ENCODE measurements at regions not wholly inside any gene's neighbourhood (a gene's known extent, or its start where the extent isn't known, plus 50 kb on each side); places are given as distances from the start of the nearest gene placed in this dataset.

DNA sequence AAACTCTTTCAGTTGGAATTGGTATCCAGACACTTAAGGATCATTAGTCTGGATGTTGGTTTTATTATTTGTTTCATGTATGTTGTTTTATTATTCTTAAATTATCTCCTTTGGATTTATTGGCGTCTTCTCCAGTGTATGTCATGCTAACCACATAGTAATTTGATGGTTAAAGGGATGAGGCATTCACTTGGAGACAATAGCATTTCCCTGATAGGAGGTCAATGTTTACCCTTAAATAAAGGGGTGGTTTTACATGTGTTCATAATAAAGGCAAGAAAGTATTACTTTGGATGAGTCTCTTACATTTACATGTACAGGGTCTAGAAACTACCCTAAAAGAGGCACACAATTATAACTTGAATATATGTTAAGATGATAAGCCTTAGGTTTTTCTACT lies 51.2 kb upstream of the RNF144B start:
- no peak overlapping the region for H3K4me3 ChIP-seq (ENCODE audit: low read depth in 1 of 2, low read length in 1 of 2)
- TF ChIP-seq, protein P1, sequence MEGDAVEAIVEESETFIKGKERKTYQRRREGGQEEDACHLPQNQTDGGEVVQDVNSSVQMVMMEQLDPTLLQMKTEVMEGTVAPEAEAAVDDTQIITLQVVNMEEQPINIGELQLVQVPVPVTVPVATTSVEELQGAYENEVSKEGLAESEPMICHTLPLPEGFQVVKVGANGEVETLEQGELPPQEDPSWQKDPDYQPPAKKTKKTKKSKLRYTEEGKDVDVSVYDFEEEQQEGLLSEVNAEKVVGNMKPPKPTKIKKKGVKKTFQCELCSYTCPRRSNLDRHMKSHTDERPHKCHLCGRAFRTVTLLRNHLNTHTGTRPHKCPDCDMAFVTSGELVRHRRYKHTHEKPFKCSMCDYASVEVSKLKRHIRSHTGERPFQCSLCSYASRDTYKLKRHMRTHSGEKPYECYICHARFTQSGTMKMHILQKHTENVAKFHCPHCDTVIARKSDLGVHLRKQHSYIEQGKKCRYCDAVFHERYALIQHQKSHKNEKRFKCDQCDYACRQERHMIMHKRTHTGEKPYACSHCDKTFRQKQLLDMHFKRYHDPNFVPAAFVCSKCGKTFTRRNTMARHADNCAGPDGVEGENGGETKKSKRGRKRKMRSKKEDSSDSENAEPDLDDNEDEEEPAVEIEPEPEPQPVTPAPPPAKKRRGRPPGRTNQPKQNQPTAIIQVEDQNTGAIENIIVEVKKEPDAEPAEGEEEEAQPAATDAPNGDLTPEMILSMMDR (IDR thresholded peaks at IDR 0.05) = no peak
- H3K4me1 ChIP-seq (ENCODE audit: control insufficient read depth in 1 of 2, insufficient read depth in 1 of 2, low read depth in 1 of 2, low read length in 1 of 2) = peaks cover 2 to 4% of the 10 kb centered on the region in 2 experiments

DNA sequence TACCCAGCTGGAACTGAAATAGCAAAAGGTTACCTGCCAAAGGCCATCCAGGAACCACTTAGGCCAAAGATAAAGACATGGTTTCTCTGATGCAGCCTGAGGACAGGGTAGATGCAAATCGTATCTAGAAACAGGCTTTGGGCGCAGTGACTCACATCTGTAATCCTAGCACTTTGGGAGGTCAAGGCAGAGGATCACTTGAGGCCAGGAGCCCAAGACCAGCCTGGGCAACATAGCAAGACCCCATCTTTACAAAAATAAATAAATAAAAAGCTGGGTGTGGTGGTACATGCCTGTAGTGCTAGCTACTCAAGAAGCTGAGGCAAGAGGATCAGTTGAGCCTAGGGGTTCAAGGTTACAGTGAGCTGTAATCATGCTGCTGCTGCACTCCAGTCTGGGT lies 52.9 kb upstream of the RNF144B start:
- Histone ChIP-seq H3K27me3 (no peaks in the 10 kb centered on the region), H3K27ac (no peak overlapping the region), H3K9me3 (no peaks in the 10 kb centered on the region), H3K4me3 (ENCODE audit: low read depth in 1 of 2, low read length in 1 of 2) (no peak overlapping the region), H3K36me3 (no peaks in the 10 kb centered on the region), H3K4me1 (ENCODE audit: control insufficient read depth in 1 of 2, insufficient read depth in 1 of 2, low read depth in 1 of 2, low read length in 1 of 2) (peaks cover 19 to 21% of the 10 kb centered on the region in 2 experiments)
- TF ChIP-seq, protein P1 (IDR thresholded peaks at IDR 0.05) = no peak

More for the DNA sequence above, 51.2 kb upstream of the RNF144B start:
- H3K27ac ChIP-seq = no peak overlapping the region
- H3K9me3 ChIP-seq = no peaks in the 10 kb centered on the region
- H3K27me3 ChIP-seq = no peaks in the 10 kb centered on the region
- H3K36me3 ChIP-seq = no peaks in the 10 kb centered on the region

DNA sequence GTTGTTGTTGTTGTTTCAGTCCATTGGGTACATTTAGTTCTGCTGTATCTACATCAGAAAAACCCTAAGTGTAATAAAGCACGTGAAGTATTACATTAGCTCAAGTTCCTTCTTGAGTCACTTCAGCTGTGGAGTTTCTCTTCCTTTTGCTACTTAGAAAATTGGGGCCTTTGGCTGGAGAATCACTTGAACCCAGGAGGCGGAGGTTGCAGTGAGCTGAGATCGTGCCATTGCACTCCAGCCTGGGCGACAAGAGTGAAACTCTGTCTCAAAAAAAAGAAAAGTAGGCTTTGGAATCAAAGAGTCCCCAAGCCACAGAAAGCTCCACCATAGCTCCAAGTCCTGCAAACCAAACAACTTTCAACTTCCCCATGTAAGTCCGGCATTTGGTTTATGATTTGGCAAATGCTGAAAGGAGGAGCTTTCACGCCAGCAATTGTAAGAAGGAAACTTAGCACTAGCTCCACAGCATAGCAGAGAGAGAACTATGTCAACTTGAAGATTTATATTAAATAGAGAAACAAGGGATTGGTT lies 56.5 kb upstream of the RNF144B start:
- Histone ChIP-seq H3K4me3 (ENCODE audit: low read depth in 1 of 2, low read length in 1 of 2) (peak overlapping the region in 1 of 2 experiments; percentile 9), H3K27ac (peak overlapping the region; percentile 90), H3K4me1 (ENCODE audit: control insufficient read depth in 1 of 2, insufficient read depth in 1 of 2, low read depth in 1 of 2, low read length in 1 of 2) (peaks cover 39 to 40% of the 10 kb centered on the region in 2 experiments), H3K27me3 (no peaks in the 10 kb centered on the region), H3K9me3 (no peaks in the 10 kb centered on the region), H3K36me3 (no peaks in the 10 kb centered on the region)
- TF ChIP-seq, protein P1 (IDR thresholded peaks at IDR 0.05) = no peak

DNA sequence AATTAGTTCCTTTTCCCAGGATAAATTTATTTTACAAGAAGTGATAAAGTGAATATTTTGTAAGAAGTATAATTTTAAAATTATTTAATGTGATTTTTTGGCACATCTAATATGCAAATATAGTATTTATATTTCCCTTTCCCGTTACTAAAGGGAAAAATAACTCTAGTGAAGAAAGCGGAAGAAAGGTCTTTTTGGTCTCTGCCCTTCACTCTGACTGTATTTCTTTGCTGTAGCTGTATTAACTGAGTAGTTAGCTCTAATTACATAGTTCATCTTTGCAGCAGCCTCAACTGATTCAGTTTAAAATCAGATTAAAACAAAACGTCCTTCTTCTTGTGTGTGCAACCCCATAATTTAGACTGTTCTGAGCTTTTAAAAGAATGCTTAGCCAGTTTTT lies 57.4 kb upstream of the RNF144B start:
- no peaks in the 10 kb centered on the region for H3K27me3 ChIP-seq
- peaks cover 39 to 40% of the 10 kb centered on the region in 2 experiments for H3K4me1 ChIP-seq (ENCODE audit: control insufficient read depth in 1 of 2, insufficient read depth in 1 of 2, low read depth in 1 of 2, low read length in 1 of 2)
- H3K27ac ChIP-seq = peak overlapping the region; percentile 90
- H3K36me3 ChIP-seq = no peaks in the 10 kb centered on the region
- peak overlapping the region in 1 of 2 experiments; percentile 10 for H3K4me3 ChIP-seq (ENCODE audit: low read depth in 1 of 2, low read length in 1 of 2)
- H3K9me3 ChIP-seq = no peaks in the 10 kb centered on the region
- TF ChIP-seq, protein P1 (IDR thresholded peaks at IDR 0.05) = no peak

DNA sequence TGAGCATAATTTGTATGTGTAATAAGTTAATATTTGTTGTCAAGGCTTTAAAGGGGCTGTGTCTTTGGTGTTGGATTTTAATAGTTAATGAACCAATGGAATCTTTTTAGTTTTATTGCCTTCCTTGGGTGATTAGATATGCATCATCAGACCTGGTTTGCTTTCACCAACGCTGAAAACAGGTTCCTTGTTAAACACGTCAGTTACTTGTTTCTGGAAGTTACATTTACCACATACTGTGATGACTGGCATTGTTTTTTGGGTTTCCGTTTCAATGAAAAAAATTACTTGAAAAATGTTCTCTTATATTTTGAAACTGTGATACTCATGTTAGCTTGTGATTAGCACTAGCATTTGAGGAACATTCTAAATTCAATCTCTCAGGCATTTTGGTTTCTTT lies 58.6 kb upstream of the RNF144B start:
- Histone ChIP-seq H3K36me3 (no peaks in the 10 kb centered on the region), H3K27ac (peak overlapping the region; percentile 90), H3K4me1 (ENCODE audit: control insufficient read depth in 1 of 2, insufficient read depth in 1 of 2, low read depth in 1 of 2, low read length in 1 of 2) (peaks cover 39 to 40% of the 10 kb centered on the region in 2 experiments), H3K9me3 (no peaks in the 10 kb centered on the region), H3K4me3 (ENCODE audit: low read depth in 1 of 2, low read length in 1 of 2) (peak overlapping the region in 1 of 2 experiments; percentile 2), H3K27me3 (no peaks in the 10 kb centered on the region)
- TF ChIP-seq, protein P1 (IDR thresholded peaks at IDR 0.05) = no peak
